ENCODE measurements at regions not wholly inside any gene's neighbourhood (a gene's known extent, or its start where the extent isn't known, plus 50 kb on each side); places are given as distances from the start of the nearest gene placed in this dataset.
A peak's percentile ranks its signal among the peaks of the same experiment; 100 is the strongest.

GRCh38 chrX:13474164-13474516 lies 95.3 kb upstream of the EGFL6 start:
- H3K4me3 ChIP-seq, result no peak overlapping the region
- WGBS, 2 donors, result 81% methylated on average over 4 of the region's 4 CpGs
- peaks cover 0 to 2% (median 0%) of the 10 kb centered on the region in 4 donors for H3K4me1 ChIP-seq
- peak overlapping the region; percentile 57 to 71 (median 63) for H3K27ac ChIP-seq
- H3K27me3 ChIP-seq, result no peaks in the 10 kb centered on the region
- DNase-seq, result no peak
- no peak for ATAC-seq (ENCODE audit: low FRiP score in 2 of 2)
- TF ChIP-seq POLR2AphosphoS5 (IDR thresholded peaks at IDR 0.05) (no peak), CTCF (IDR thresholded peaks at IDR 0.05) (no peak), EP300 (IDR thresholded peaks at IDR 0.05) (no peak), POLR2A (IDR thresholded peaks at IDR 0.05) (no peak)
- H3K36me3 ChIP-seq, result no peaks in the 10 kb centered on the region
- no peaks in the 10 kb centered on the region for H3K9me3 ChIP-seq

GRCh38 chrX:13473442-13474163 lies 95.8 kb upstream of the EGFL6 start:
- no peak overlapping the region for H3K4me3 ChIP-seq
- no peaks in the 10 kb centered on the region for H3K27me3 ChIP-seq
- no peaks in the 10 kb centered on the region for H3K9me3 ChIP-seq
- ATAC-seq (ENCODE audit: low FRiP score in 2 of 2) (peak in 1 of 2 donors; percentile 65), DNase-seq (no peak)
- TF ChIP-seq CTCF (IDR thresholded peaks at IDR 0.05) (no peak), EP300 (IDR thresholded peaks at IDR 0.05) (no peak), POLR2AphosphoS5 (IDR thresholded peaks at IDR 0.05) (no peak), POLR2A (IDR thresholded peaks at IDR 0.05) (no peak)
- WGBS, 2 donors, result 43 to 63% methylated on average over 9 of the region's 9 CpGs
- peaks cover 0 to 2% (median 0%) of the 10 kb centered on the region in 4 donors for H3K4me1 ChIP-seq
- H3K36me3 ChIP-seq, result no peaks in the 10 kb centered on the region
- H3K27ac ChIP-seq, result peak overlapping the region; percentile 57 to 71 (median 63)

- H3K27me3 ChIP-seq, result no peaks in the 10 kb centered on the region
- H3K4me3 ChIP-seq, result no peak overlapping the region
- no peaks in the 10 kb centered on the region for H3K36me3 ChIP-seq
- no peaks in the 10 kb centered on the region for H3K9me3 ChIP-seq
- WGBS, 2 donors, result 53 to 82% methylated on average over 5 of the region's 5 CpGs
- H3K4me1 ChIP-seq, result peaks cover 0 to 2% (median 0%) of the 10 kb centered on the region in 4 donors
- peak overlapping the region in 2 of 4 donors; percentile 57 to 71 for H3K27ac ChIP-seq
- no peak for ATAC-seq (ENCODE audit: low FRiP score in 2 of 2)
- DNase-seq, result no peak
- TF ChIP-seq CTCF (IDR thresholded peaks at IDR 0.05), result no peak
- TF ChIP-seq POLR2A (IDR thresholded peaks at IDR 0.05), result no peak
- no peak for TF ChIP-seq POLR2AphosphoS5 (IDR thresholded peaks at IDR 0.05)
- no peak for TF ChIP-seq EP300 (IDR thresholded peaks at IDR 0.05)
Measured at GRCh38 chrX:13472975-13473374, 96.4 kb upstream of the EGFL6 start.

GRCh38 chrX:13471269-13471668 lies 98.1 kb upstream of the EGFL6 start:
- 64 to 94% methylated on average over 3 of the region's 3 CpGs for WGBS, 2 donors
- peaks cover 0 to 6% (median 1%) of the 10 kb centered on the region in 4 donors for H3K4me1 ChIP-seq
- TF ChIP-seq POLR2AphosphoS5 (IDR thresholded peaks at IDR 0.05) (no peak), EP300 (IDR thresholded peaks at IDR 0.05) (no peak), POLR2A (IDR thresholded peaks at IDR 0.05) (no peak), CTCF (IDR thresholded peaks at IDR 0.05) (no peak)
- no peak overlapping the region for H3K27ac ChIP-seq
- H3K36me3 ChIP-seq, result no peaks in the 10 kb centered on the region
- no peak overlapping the region for H3K4me3 ChIP-seq
- H3K9me3 ChIP-seq, result no peaks in the 10 kb centered on the region
- H3K27me3 ChIP-seq, result no peaks in the 10 kb centered on the region
- DNase-seq (no peak), ATAC-seq (ENCODE audit: low FRiP score in 2 of 2) (no peak)

- Histone ChIP-seq H3K27ac (no peak overlapping the region), H3K36me3 (no peaks in the 10 kb centered on the region), H3K4me1 (peaks cover 0 to 6% (median 1%) of the 10 kb centered on the region in 4 donors), H3K9me3 (no peaks in the 10 kb centered on the region), H3K27me3 (no peaks in the 10 kb centered on the region), H3K4me3 (no peak overlapping the region)
- ATAC-seq (ENCODE audit: low FRiP score in 2 of 2), result no peak
- 94 to 97% methylated on average over 3 of the region's 3 CpGs for WGBS, 2 donors
- TF ChIP-seq POLR2A (IDR thresholded peaks at IDR 0.05) (no peak), POLR2AphosphoS5 (IDR thresholded peaks at IDR 0.05) (no peak), CTCF (IDR thresholded peaks at IDR 0.05) (no peak), EP300 (IDR thresholded peaks at IDR 0.05) (no peak)
- no peak for DNase-seq
Measured at GRCh38 chrX:13470685-13470977, 98.8 kb upstream of the EGFL6 start.
